ENCODE measurements at regions not wholly inside any gene's neighbourhood (a gene's known extent, or its start where the extent isn't known, plus 50 kb on each side); places are given as distances from the start of the nearest gene placed in this dataset.

GRCh38 chr4:154132406-154132805 is 343.5 kb upstream of the SFRP2 start:
- WGBS, 3 donors, result 69 to 85% (median 76%) methylated on average over 1 of the region's 1 CpG
- TF ChIP-seq POLR2A (IDR thresholded peaks at IDR 0.05) (no peak), EP300 (IDR thresholded peaks at IDR 0.05) (no peak), CTCF (IDR thresholded peaks at IDR 0.05) (no peak)
- Histone ChIP-seq H3K27ac (no peak overlapping the region), H3K36me3 (no peaks in the 10 kb centered on the region), H3K4me1 (ENCODE audit: insufficient read depth) (no peaks in the 10 kb centered on the region), H3K9me3 (no peaks in the 10 kb centered on the region), H3K27me3 (no peaks in the 10 kb centered on the region), H3K4me3 (no peak overlapping the region)
- DNase-seq, result no peak
- intact Hi-C loops (cut with DNase I), result no loop called here

GRCh38 chr4:154126276-154126675 is 337.4 kb upstream of the SFRP2 start:
- Histone ChIP-seq H3K27me3 (no peaks in the 10 kb centered on the region), H3K4me3 (no peak overlapping the region), H3K4me1 (ENCODE audit: insufficient read depth) (no peaks in the 10 kb centered on the region), H3K9me3 (no peaks in the 10 kb centered on the region), H3K27ac (no peak overlapping the region), H3K36me3 (no peaks in the 10 kb centered on the region)
- TF ChIP-seq EP300 (IDR thresholded peaks at IDR 0.05) (no peak), CTCF (IDR thresholded peaks at IDR 0.05) (no peak), POLR2A (IDR thresholded peaks at IDR 0.05) (no peak)
- intact Hi-C loops (cut with DNase I), result no loop called here
- WGBS, 3 donors, result 70 to 81% (median 78%) methylated on average over 1 of the region's 1 CpG
- no peak for DNase-seq

- no peak overlapping the region for H3K4me3 ChIP-seq
- DNase-seq, result no peak
- H3K27me3 ChIP-seq, result no peaks in the 10 kb centered on the region
- intact Hi-C loops (cut with DNase I), result no loop called here
- no peak overlapping the region for H3K27ac ChIP-seq
- H3K36me3 ChIP-seq, result no peaks in the 10 kb centered on the region
- WGBS, 3 donors, result 84 to 91% (median 85%) methylated on average over 3 of the region's 3 CpGs
- TF ChIP-seq EP300 (IDR thresholded peaks at IDR 0.05) (no peak), CTCF (IDR thresholded peaks at IDR 0.05) (no peak)
- no peaks in the 10 kb centered on the region for H3K9me3 ChIP-seq
- H3K4me1 ChIP-seq (ENCODE audit: insufficient read depth), result no peaks in the 10 kb centered on the region
Observed at GRCh38 chr4:154125340-154125739, 336.5 kb upstream of the SFRP2 start.

GRCh38 chr4:154124539-154125255 is 335.8 kb upstream of the SFRP2 start:
- H3K9me3 ChIP-seq, result no peaks in the 10 kb centered on the region
- no peaks in the 10 kb centered on the region for H3K4me1 ChIP-seq (ENCODE audit: insufficient read depth)
- no peaks in the 10 kb centered on the region for H3K27me3 ChIP-seq
- no peak for TF ChIP-seq POLR2A (IDR thresholded peaks at IDR 0.05)
- TF ChIP-seq CTCF (IDR thresholded peaks at IDR 0.05), result no peak
- no peak for TF ChIP-seq EP300 (IDR thresholded peaks at IDR 0.05)
- no peak overlapping the region for H3K4me3 ChIP-seq
- 62 to 64% (median 64%) methylated on average over 4 of the region's 4 CpGs for WGBS, 3 donors
- DNase-seq, result no peak
- no peaks in the 10 kb centered on the region for H3K36me3 ChIP-seq
- H3K27ac ChIP-seq, result no peak overlapping the region
- intact Hi-C loops (cut with DNase I), result no loop called here

Data from ovary (tissue), 7 donors.